Hematopoietic multipotent progenitor cell treated with erythropoietin and hydrocortisone succinate and interleukin-3 and kit ligand, for 17 days (in vitro differentiated cells): ENCODE measurements at regions not wholly inside any gene's neighbourhood (a gene's known extent, or its start where the extent isn't known, plus 50 kb on each side); places are given as distances from the start of the nearest gene placed in this dataset.

ENCODE experiments used
- DNase-seq: peaks from one replicate; pipeline ENCODE4 v3.0.0-alpha.2; 2015; ENCODE audit warnings: low spot score

DNA sequence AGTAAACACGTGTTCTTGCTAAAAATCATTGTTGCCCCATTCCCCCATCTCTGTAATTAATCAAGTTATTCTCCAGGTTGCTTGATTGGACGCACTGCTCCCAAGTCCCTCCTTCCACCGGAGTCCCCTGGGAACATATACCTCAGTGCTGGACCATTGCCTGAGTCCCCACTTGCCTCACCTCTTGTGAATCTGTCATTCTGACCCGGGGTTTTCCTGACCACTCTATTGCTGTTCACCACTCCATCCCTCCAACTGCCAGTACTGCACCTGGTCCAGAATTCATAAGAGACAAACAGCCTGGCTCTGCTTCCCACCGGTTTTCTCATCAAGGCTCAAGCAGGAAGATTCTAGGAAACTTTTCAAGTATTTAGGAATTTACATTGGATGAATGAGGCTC, 555.9 kb downstream of the VRK1 start:
- no peak for DNase-seq

DNA sequence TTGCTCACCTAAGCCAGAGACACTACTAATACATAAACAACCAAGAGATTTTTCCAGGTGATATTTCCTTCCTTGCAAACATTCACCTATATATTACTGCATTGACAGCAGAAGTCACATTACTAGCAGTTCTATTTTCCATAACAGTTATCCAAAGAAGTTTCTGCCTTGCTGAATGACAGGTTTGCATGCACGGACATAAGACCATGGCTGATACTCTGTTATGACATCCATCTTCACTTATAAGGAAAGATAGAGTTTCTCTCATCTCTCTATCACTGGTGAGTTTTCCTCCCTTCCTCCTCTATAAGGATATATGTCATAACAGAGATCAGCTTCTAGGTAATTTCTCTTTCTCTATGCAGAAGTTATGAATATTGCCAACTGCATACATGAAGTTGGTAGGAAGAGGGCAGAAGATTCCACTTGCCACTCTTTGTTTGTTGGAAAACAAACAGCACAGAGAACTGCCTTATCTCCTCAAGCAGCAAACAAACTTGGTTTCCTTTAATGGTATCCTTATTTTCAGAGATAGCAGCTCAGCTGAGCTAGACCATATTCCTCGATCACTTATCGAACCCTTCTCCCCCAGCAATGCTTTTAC, 557.0 kb downstream of the VRK1 start:
- DNase-seq, result no peak

DNA sequence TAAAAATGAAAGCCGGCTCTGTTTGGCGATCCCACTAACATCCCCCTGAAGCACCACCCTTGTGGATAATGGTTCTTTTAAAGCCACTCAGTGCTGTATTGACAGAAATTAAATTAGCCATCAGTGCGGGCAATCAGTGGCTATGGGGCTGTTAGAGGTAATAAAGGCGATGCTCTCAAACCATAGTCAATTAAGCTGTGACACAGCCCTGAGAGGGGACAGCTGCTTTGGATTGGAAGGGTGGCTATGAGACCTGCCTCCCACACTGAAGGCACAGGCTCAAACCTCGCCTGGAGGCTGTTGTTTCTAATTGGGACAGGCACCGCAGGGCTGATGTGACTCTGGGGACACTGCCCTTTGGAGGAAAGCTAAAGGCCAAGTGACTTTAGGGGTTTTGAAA, 562.2 kb downstream of the VRK1 start:
- no peak for DNase-seq

DNA sequence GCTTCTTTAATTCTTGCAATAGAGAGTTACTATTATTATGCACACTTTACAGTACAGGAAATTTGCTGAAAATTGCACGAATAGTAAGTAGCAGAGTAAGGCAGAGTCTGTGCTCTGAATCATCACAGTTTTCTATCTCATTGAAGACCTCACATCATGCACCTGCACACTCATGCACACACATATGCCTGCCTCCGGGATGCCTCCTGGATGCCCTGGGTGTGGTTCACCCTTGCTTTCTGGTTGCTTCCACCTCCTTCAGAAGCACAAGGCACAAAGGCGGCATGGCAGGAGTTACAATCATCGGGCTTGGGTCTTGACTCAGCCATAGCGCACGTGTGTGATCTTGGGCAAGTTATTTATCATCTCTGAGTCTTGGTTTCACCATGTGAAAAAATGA, 564.0 kb downstream of the VRK1 start:
- DNase-seq, result no peak

DNA sequence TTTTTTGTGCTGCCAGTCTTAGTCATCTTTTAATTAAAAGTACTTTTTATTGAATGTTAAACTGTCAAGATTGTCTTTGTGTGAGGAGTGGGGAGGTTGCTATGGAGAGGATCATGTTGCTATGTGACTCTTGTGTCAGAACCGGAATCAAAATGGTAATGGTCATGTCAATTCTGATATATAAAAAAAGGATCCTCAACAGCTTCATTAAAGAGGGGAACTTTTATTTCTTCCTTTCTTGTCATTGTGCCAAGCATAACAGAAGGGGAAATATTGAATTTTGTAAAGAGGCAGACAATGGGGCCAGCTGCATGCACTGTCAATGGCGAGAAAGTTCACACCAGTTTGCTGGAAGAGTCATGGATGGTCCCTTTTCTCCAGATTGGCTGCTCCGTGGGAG, 564.8 kb downstream of the VRK1 start:
- DNase-seq, result no peak

DNA sequence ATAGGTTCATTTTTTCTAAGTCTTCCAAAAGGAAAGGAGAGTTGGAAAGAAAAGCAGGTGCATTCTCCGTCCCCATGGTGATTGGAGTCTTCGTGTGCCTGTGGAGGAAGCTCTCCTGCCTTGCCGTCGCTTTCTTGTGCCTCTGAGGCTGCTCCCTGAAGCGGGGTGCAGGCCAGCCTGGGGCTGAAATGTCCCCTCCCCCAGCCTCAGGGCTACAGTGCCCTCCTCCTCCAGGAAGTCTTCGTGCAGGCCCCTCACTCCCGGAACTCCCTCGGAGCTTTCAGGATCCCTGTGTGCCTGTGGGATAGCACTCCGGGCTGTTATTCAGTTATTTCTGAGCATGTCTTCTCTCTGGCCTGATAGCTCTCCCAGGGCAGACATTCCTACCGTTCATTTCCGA, 569.2 kb downstream of the VRK1 start:
- DNase-seq, result no peak

DNA sequence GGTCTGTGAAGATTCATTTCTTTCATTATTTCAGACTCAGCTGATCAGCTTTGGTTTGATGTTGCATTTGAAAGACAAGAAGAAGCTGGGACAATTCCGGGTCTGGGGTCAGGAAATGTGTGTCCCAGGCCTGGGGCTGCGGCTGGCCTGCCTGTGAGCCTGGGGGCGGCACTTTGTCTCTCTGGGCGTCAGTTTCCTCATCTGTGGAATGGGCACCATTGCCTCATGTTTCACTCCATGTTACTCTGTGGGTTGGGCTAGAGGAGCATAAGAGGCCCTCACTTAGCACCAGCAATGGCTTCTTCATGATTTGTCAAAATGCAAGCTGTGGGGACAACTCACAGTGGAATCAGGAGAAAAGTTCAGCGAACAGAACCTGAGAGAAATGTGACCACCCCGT, 570.1 kb downstream of the VRK1 start:
- DNase-seq, result no peak

DNA sequence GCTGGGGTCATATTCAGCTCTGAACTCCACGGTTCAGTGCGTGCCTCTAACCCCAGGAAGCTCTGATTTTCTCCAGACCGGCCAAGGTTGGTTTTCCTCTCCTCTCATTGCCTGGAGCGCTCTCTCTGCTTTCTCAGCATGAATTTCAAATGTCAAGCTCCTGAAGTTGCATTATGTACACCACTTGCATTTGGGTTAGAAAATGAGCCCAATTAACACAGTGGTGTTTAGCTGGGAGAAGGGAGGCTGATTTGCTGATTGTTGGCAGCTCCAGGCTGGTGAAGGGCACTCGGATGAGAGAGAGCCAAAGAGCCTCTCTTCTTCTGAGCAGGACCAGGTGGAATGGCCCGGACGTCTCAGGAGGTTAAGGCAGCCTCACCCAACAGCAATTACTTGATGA, 570.9 kb downstream of the VRK1 start:
- no peak for DNase-seq

DNA sequence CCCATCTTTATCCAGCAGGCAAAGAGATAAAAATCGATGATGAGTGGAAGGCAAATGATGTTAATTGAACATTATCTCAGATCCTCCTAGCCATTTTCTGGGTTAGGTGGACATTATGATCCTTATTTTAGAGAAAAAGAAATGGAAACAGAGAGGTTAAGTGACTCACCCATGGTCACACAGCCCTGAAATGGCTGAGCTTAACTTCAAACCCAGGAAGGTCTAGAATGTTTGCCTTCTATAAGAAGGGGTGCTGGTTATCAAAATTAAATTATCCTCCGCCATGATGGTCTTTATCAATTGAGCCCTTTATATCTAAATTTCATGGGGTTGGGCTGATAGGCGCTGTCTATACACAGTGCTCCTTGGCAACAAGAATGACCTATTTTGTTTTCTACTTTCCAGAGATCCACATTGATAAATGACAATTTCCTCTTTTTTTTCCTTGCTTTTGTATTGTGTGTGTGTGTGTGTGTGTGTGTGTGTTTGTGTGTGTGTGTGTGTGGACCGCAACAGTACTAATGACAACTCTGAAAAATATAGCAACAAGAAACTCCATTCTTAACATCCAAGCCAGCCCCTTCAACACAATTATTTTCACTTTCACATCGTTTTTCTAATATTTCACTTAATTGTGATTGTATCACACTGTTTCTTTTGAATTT, 571.9 kb downstream of the VRK1 start:
- no peak for DNase-seq

DNA sequence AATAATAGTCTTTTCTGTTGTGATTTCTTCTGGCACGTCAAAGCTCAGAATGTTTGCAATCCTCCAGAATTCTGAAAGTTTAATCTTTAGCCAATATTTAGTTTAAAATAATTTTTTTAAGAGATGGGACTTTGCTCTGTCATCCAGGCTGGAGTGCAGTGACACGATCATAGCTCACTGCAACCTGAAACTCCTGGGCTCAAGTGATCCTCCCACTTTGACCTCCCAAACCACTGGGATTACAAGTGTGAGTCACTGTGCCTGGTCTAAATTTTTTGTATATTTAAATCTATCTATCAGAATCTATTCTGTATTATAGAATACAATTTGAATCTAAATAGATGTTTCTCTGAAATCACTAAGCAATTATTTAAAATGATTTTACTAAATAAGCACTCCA, 572.7 kb downstream of the VRK1 start:
- no peak for DNase-seq

DNA sequence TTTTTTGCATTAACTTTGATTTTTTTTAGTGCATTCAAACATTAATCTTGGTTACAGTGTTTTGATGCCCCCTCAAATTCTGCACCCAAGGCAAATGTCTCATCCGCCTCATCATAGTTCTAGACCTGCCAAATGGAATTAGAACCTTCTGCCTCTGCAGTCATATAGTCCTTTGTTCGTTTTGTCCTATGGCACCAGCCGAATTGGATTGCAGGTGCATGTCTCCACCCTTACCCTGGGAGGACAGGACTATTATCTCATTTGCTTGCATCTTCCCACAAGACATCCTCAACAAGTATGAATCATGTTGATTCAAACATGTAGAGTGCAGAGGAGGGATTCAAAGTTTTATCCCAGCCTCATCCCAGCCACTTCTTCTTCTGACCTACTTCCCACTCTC, 579.1 kb downstream of the VRK1 start:
- DNase-seq, result no peak

DNA sequence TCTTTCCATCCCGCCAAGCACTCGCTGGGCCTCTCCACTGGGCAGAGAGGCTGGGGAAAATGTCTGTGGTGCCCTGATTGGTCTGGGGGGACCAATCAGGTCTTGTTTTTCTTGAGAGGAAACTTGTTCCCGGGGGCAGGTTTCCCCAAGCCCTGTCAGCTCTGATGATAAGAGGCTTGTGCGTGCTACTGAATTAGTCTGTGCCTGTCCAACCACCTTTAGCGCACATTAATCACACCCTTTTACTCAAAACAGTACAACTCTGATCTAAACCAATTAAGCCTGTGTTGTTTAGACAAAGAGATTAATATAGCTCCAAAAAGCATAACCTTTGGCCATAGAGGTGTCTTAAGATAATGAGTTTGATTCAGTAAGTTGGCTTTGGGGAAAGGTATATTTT, 580.4 kb downstream of the VRK1 start:
- DNase-seq, result no peak

DNA sequence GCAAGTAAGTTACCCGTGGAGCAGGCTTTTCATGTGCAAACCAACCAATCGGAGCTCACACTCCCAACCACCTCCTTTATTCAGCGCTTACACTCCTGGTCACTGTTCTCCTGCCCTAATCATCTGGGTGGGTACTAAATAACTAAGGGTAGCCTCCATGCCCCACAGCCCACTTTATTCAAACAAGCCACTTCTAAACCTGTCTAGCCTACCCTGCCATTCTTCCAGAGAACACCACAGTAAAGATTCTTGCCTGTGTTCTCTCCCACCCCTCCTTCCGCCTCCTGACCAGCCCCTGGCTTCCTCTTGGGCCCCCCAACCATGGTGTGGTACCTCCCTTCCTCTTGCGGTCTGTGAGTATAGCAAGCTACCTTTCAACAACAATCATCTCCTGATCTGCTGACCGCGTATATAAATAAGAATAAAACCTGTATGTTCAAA, 581.9 kb downstream of the VRK1 start:
- no peak for DNase-seq

DNA sequence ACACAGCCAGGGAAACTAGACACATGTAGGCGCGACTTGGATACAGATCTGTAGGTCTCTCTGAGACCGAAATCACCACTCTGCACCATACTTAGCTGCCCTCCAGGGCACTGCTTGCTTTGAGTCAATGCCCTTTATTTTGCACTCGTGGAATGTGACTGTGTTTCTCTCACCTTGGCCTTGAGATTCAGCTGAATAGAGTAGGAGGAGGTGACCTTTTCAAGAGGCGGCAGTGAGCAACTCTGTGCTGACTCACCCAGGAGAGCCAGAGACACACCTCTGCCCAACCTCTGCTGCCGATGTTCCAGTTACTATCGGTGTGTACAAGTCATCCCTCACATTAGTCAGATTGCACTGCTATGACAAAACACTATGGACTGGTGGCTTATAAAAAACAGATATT, 583.4 kb downstream of the VRK1 start:
- no peak for DNase-seq

DNA sequence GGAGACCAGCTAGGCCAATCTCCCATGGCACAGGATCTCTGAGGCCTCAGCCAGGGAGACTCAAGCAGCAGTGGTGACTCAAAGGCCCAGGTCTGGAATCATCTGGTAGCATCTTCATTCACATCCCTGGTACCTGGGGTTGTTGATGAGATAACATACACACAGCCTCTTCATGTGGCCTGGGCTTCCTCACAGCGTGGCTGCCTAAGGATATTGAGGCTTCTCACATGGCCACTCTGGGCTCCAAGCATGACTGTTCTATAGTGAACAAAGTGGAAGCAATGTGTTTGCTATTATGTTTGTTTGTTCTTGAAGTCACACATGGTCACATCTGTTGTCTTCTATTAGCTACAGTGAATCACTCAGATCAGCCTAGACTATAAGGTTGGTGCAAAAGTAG, 584.1 kb downstream of the VRK1 start:
- DNase-seq, result no peak

DNA sequence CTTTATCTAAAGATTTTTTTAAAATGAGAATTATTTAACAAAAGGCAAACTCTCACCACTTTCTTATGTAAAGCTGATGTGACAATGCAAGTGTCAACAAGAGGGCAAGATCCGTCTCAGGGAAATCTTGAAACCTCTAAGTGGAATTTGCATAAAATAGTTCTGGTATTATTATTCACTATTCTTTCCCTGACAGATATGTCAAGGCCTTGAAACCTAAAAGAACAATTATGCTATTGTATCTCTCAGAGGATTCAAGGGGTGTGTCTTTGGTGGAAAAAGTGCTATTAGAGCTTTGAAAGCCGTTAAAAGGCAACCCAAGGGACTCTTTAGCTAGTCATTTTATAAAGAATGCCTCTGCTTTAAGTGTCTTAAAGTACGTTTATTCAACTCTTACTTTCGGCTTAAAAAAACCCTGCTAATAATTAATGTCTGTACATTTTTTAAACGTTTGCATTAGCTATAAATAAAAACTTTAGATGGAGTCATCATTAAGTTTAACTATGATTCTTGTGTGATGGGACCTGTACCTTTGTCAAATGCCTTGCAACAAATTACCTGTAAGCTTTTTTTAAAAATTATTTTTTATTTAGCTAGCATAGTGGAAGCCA, 585.5 kb downstream of the VRK1 start:
- no peak for DNase-seq

DNA sequence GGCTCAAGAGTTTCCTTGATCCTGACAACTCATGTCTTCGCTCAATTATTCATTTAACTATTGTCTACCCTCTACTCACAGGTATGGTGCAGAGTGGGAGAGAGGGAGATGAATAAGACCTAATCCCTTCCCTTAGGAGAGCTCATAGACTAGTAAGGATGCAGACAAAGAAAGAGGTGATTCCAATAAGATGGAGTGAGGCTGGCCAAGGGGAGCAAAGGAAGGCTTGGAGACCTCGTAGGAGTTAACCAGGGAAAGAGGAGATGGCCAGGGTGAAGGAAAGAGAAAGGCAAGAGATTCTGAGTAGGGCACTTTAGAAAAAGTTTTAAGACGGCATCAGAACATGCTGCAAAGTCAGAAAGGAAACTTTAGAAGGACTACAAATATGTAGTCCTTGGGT, 588.5 kb downstream of the VRK1 start:
- DNase-seq, result no peak

DNA sequence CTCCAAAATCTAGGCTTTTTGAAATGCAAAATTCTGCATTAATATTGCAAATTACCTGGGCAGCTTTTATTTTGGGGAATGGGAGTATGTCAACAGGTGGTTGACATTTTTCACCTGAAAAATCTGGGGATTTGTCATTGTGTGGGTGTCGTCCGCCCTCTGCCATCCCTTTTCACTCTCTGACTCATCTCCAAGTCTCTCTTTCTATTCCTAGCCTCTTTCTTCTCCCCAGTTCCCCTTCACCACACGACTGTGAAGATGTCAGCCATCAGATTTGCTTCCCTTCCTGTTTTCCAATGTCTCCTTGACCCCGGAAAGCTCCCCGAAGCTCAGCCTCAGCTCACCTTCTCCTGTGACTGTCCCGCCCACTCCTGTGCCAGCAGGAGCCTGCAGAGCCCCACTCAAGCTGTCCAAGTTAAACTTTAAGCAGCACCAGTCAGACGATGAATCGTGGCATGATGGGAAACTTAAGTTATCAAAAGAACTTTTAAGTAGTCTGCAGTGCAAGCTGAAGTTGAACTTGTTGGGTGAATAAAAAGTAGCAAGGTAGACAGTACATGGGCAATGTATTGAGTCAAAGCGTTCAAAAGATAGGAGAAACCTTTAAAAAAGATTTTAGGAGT, 590.2 kb downstream of the VRK1 start:
- no peak for DNase-seq

DNA sequence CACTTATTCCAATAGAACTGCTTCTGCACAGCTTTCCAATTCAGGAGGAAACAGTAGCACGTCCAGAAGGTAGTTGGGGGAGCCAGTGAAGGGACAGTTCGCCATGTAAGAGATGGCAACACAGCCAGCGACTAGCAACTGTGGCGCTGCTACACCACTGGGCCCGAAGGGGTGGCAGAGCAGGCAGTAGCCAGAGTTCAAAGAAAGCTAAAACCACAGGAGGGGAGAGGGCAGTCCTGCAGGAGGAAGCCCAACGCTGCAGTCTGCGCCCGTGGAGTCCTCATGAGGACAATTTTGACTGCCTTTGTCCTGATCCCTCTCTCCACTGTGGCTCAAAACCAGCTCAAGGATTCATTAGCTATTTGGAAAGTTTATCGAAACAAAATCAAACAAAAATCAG, 591.2 kb downstream of the VRK1 start:
- DNase-seq, result no peak

DNA sequence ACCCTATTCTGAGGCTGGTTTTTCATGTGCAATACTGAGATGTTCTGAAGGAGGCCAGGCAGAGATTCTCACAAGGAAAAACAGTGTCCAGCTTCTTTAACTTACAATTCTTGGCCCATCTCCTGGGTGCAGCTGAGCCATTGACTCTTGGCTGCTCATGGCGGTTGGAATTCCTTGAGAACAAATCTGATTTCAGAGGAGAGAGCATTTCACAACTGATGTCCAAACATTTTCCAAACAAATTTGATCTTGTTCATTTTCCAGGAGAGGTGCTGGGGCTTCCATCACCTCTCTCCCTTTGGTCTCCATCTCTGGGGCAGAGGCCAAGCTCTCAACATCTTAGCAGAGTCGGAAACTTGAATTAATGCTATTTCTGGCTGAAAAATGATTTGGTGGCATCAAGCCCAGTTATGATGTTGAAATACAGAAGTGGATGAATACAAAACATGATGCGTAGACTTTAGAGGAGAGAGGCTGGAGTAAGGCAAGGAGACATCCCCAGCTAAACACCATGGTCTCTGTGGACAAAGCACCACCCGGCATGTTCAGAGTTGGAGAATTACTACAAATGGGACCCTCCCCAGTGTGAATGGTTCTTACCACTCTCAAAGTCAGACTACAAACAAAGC, 593.0 kb downstream of the VRK1 start:
- no peak for DNase-seq

DNA sequence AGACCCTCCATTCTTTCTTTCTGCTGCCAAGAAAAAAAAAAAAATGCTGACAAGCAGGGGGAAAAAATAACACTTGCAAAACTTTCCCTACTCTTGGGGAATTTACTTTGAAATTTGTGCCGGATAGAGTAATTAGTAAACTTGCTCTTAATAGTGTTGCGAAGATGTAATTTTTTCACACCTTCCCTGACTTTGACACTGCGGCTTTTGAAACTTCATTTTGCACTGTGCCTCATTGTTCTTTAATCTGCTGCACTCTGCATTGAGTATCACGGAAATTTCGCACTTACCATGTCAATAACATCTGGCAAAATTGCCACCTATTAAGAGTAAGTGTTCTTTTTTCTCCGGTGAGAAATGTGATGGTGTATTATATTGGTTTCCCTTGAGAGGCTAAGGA, 596.1 kb downstream of the VRK1 start:
- no peak for DNase-seq

DNA sequence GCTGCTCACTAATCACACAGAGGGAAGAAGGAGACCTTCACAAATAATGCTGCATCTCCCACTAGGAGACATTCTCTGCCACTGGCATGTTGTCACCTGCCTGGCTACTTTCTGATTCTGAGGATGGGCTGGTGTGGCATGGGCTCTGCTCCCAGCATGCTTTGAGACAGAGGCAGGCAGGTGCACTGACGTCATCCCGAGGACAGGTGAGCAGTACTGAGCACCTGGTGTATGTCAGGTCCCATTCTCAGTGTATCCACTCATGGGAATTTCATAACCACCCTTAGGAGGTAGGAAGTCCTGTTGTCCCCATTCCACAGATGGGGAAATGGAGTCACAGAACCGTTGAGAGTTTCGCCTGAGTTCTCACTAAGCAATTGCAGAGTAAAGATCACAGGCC, 597.9 kb downstream of the VRK1 start:
- no peak for DNase-seq

DNA sequence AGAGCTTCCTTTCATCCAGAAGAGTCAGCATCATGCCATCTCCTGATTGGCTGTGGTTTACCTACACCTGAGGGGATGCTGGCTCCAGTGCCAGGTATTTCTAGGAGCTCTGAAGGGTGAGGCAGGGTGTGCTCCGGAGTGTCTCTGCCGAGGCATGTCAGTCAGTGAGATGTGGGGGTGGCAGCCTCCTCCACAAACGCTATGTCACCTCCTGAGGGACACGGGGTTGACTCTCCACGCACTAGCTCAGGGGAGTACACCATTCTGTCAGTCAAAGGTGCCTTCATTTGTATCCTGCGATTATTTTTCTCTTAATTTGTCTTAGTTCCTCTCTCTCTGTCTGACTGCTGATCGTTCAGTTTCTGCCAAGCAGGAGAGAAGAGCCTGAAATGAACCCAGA, 604.5 kb downstream of the VRK1 start:
- no peak for DNase-seq
